ENCODE measurements at regions not wholly inside any gene's neighbourhood (a gene's known extent, or its start where the extent isn't known, plus 50 kb on each side); places are given as distances from the start of the nearest gene placed in this dataset.
"Not testable (repeated sequence)": the region's sequence is repeated elsewhere in the genome, so short reads cannot be mapped to it uniquely, and the experiment has no call there.

DNA sequence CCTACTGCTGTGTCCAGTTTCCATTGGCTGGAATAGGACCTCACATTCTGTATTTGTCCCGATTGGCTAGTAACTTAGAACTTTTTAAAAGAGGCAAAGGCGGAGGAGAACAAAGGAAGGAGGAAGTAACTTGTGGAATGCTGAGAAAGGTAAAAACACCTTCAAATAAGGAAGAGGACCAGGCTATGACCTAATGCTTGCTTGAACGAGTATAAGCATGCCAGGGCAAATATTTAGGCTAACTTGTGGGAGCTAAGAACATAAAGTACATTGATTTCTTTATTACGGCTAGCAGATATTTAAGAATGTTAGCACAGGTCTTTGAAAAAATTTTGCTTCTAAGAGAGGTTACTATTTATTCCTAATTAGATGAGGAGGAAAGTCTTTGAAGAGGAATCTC, 214.5 kb upstream of the CENPE start:
- not testable (repeated sequence) for DNase-seq

DNA sequence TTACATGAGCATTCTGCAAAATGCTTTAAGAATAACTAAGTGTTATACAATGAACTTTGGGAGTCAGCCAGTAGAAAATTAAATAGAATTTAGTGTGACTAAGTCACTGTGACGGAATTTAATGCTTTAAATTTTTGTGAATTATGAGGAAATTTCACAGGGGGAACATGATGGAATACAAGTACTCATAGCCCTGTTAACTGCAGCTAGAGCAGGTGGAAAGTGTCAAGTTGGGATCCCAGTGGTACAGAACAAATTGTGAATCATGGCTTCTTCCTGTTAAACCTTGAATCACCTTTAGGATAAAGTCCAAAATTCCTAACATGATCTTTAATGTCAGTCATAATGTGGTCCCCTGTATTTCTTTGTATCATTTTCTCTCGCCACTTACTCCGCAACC, 212.2 kb upstream of the CENPE start:
- no peak for DNase-seq

DNA sequence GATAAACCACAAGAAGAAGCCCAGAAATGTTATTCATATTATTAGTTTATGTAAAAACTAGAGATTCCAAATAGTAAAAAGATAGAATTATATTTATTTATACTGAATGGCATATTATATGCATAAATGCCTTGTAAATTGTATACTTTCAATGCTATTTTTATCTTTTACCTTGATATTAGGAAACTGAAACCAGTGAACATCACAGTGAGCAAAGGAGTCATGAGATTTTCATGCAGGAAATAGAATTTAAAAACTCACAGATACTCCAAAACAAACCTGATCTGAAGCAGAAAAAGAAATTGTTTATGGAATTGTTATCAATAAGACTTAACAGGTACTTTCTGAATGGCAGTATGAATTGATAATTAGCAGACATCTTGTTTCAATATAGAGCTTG, 207.3 kb upstream of the CENPE start:
- no peak for DNase-seq

DNA sequence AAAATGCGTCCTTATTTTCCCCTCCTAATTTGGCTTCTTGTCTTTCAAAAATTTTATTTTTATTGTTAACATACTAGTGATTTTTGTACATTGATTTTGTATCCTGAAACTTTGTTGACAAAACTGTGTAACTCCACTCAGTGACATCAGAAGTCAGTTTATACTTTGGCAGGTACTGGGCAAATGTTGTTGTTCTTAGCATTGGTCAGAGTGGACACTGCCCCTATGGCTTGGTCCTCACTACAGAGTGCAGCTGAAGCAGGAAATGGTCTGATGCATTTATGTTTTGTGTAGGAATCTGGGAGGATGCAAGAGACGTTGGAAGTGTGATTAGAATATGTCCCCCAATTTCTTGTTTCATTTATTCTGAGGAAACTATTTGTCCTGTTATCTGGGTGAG, 205.5 kb upstream of the CENPE start:
- DNase-seq: no peak

DNA sequence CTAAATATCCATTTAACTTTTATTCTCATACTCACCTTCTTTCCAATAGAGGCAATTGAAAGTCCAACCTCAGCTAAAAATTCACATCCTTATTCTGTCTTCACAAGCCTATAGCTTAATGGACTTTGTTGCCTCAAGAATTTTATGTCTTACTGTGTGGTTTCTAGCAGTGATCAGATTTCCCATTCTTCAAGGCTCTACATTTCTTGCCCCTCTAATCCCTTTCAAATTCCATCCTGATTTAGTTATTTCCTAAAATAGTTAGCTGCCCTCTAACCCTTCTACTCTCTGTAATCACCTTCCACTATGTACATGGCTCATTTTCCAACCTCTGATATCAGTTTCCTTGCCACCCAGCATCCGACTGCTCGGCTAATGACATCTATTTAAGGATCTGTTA, 204.1 kb upstream of the CENPE start:
- DNase-seq: no peak

DNA sequence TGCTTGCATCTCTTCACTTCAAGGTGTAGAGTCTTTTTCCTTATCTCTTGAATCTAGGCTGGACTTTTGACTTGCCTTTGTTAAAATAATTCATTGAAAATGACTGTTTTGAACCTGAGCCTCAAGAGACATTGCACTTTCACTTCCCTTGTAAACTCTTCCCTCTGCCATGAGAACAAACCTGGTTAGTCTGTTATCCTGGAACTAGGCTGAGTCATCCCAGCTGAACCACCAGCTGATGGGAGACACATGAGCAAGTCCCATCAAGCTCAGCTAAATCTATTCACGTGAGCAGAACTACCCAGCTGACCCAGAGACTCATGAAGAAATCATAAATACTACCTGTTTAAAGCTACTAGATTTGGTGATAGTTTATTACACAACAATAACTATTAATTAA, 202.3 kb upstream of the CENPE start:
- DNase-seq: no peak

DNA sequence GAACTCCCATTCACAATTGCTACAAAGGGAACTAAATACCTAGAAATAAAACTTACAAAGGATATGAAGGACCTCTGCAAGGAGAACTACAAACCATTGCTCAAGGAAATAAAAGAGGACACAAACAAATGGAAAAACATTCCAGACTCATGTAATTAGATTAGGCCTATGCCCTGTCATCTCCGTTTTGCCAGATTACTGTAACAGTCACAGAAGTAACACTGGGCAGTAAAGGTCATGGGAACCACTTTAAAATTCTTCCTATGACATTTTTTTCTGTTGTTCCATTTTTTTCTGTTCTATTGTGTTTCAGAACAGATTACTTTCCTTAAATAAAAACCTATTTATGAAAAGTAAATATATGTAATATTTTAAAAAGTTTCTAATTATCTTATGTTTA, 199.4 kb upstream of the CENPE start:
- no peak for DNase-seq

DNA sequence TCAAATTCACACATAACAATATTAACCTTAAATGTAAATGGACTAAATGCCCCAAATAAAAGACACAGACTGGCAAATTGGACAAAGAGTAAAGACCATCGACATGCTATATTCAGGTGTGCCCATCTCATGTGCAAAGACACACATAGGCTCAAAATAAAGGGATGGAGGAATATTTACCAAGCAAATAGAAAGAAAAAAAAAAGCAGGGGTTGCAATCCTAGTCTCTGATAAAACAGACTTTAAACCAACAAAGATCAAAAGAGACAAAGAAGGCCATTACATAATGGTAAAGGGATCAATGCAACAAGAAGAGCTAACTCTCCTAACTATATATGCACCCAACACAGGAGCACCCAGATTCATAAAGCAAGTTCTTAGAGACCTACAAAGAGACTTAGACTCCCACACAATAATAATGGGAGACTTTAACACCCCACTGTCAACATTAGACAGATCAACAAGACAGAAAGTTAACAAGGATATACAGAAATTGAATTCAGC, 189.4 kb upstream of the CENPE start:
- DNase-seq: not testable (repeated sequence)

DNA sequence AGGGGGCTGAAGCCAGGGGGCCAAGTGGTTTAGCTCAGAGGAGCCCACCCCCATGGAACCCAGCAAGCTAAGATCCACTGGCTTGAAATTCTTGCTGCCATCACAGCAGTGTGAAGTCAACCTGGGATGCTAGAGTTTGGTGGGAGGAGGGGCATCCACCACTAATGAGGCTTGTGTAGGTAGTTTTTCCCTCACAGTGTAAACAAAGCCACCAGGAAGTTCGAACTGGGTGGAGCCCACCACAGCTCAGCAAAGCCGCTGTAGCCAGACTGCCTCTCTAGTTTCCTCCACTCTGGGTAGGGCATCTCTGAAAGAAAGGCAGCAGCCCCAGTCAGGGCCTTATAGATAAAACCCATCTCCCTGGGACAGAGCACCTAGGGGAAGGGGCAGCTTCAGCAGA, 187.4 kb upstream of the CENPE start:
- DNase-seq: not testable (repeated sequence)

DNA sequence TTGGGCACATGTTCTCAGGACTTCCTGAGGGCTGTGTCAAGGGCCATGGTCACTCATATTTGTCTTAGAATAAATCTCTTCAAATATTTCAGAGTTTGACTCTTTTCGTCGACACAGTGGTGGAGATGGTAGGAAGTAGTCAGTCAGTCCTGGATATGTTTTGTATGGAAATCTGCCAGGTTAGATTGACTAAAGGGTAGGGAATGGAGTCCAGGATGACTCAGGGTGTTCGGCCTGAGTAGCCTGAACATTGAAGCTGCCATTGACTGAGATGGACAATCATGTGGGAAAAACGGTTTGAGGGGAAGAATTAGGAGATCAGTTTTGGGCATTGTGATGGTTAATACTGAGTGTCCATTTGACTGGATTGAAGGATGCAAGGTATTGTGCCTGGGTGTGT, 177.1 kb upstream of the CENPE start:
- no peak for DNase-seq

DNA sequence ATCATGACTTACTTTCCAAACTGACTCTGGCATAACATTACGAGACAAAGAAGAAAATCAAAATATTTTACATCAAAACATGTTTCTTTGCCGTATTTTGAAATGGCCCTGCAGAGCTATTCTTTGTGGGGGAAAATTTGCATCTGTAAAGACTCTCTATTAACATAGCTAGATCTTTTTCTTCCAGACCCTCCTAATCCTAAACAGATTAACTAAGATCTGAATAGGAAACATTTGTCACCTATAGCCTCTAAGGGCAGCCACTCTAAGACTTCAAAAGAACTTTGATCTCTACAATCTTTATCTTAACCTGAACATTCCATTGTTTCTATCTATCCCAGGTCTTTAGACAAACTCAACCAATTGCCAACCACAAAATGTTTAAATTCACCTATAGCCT, 176.6 kb upstream of the CENPE start:
- DNase-seq: no peak

DNA sequence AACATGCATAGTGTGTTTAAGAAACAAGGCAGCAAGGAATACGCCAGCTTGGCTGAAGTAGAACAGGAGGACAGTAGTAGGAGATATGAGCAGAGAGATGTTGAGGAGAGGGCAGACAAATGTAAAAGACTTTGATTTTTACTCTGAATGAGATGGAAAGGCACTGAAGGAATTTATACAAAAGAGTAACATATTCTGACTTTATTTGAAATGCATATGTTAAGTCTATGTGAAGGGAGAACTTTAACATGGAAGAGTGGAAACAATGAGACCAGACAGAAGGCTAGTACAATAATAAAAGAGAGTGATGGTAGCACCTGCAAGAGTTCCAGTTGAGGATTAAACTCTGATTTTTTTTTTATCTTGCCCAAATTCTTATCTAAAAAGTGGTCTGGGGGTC, 176.2 kb upstream of the CENPE start:
- no peak for DNase-seq

DNA sequence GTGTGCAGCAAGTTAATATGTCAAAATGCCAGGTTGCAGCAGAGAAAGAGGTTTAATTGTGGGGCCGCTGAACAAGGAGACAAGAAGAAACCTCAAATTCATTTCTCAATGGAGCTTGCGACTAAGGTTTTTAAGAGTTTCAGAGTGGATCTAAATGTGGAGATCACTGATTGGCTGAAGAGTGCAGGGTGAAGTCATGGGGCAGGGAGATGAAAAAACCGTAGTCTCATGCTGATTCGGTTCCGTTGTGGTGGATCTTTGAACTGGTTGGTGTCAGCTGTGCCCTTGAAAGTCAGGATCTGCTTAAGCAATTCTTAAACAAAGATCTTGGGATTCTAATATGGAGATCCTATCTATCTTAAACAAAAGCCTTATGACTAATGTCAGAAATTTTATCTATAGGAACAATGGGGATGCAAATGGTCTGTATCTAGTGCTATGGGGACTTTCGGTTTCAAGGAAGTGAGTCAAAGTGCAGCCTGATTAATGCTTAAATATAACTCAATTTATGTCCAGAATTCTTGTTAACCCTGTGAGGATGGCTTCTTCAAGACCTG, 173.9 kb upstream of the CENPE start:
- DNase-seq: no peak

DNA sequence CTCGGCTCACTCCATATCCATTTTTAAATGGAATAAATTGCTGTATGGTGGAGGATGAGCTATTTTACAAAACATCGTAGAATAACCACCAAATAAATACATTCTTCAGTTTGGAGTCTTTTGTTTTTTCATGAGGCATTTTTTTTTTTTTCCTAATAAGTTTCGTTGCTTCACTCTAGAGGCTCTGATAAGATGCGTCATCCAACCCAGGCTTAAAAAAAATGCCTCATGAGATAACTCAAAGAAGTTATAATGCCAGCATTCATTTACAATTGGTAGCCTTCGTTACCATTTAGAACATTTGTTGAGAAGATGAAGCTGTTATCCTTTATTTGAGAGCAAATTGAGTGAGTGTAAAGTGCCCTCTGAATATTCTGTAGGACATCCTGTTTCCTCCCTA, 172.2 kb upstream of the CENPE start:
- DNase-seq: no peak

DNA sequence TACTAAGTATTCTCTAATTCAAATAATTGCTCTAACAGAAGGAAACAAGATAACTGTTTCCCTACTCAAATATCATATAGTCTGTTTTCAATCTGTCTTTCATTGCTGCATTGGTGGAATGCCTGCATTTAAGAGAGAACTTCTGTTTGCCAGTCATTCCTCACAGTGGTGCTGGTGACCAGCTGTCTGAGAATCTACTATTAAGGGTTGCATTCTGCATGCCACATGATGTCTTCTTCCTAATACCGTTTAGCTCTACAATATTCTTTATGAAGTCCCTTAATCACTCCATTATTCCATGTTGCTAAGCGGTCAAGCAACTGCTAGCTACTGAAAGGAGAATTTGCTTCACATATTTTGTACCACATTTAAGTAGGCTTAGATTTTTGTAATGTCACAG, 167.1 kb upstream of the CENPE start:
- no peak for DNase-seq

DNA sequence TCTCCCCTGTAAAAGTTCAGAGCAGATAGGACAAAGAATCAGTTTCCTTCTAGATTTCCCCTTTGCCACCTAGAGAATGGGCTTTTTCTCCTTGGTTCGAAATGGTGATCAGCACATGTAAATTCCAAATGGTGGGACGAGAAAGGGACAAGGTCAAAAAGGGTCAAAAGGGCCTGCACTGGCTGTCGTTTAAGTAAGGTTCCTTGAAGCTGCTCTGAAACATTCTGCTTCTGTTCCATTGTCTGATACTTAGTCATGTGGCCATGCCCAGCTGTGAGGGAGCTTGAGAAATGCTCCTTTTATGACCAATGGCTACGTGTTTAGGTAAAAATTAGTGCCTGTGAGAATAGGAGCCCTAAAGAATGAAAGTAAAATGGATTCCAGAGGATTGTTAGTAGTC, 165.9 kb upstream of the CENPE start:
- DNase-seq: no peak

DNA sequence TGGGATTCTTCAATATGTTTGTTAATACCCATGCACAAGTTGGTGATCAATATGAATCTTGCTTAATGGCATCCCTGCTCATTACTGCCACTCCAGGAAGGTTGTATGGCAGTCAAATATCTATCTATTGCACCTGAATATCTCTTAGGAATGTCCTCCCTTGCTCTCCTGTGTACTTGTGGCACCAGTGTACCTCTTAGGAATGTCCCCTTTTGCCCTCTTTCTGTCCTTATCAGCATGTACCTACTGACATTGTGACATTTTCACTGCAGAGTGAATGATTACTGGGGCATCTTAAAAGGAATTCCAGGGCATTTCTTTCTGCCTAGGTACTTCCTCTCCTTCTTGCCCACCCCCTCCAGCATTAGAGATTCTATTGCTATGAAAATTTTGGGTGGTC, 163.8 kb upstream of the CENPE start:
- DNase-seq: no peak

DNA sequence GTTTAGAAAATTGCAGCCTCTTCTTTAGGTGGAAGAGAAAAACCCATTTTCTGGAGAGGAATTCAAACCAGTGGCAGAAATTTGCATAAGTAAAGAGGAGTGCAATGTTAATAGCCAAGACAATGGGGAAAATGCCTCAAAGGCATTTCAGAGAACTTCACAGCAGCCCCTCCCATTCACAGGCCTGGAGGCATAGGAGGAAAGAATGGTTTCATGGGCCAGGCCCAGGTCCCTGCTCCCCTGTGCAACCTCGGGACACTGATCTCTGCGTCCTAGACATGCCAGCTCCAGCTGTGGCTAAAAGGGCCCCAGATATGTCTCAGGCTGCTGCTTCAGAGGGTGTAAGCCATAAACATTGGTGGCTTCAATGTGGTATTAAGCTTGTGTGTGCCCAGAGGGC, 161.8 kb upstream of the CENPE start:
- no peak for DNase-seq

DNA sequence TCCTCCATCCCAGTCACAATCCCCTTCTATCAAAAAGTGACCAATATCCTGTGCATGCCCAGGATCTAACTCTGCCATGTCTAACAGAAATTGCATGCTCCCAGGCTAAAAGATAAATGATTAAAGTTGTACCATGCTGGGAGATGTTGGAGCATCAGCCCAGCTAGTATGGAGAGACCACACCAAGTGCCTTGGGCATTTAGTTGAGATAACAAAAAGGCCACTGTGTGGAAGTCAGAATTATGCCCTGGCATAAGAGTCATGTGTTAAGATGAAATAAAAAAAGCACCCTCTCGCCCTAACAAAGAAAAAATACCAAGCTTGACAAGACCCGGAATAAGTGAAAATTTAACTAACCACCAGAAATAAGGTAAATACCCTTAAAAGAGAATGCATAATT, 155.9 kb upstream of the CENPE start:
- no peak for DNase-seq

DNA sequence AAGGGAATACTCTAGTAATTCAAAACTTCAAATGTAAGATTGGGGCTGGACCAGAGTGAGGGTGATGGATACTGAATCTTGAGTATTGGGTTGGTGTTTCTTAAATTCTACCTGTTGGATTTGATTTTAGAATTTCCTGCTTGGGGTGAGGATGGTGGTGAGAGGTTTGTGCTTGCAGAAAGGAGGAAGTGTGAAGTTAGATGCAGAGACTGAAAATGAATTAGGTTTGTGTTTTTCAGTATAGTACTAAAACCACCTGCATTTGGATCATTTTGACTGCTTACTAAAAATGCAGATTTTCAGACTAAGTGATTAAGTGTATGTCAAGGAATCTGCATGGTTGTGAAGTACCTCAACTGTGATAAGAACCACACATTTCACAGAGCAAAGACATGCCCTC, 131.5 kb upstream of the CENPE start:
- DNase-seq: no peak

DNA sequence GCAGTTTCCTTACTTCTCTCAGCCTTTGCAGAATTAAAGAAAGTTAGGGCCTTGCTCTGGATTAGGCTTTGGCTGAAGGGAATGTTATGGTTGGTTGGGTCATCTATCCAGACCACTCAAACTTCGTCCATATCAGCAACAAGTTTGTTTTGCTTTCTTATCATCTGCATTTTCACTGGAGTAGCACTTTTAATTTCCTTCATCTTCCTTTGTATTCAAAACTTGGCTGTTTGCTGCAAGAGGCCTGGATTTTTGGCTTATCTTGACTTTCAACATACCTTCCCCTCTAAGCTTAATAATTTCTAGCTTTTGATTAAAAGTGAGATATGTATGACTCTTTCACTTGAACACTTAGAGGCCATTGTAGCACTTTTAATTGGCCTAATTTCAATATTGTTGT, 126.7 kb upstream of the CENPE start:
- DNase-seq: no peak

DNA sequence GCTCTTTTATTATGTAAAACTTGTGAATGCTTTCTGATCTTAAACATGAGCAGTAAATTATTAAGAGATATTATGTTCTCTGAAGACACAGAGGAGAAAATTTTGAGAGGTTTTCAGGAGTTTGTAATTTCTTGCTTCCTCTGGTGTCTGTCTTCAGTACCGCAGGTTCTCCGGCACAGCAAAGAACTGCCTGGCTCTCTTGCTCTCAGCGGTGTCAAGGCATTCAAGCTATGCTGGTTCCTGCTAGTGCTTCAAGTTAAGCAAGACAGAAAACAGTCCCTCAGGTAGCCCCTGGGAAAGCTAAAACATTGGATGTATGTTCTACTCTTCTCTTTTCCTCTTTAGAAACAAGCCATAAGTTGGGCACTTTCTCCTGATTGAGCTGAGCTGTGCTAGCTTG, 120.2 kb upstream of the CENPE start:
- no peak for DNase-seq

DNA sequence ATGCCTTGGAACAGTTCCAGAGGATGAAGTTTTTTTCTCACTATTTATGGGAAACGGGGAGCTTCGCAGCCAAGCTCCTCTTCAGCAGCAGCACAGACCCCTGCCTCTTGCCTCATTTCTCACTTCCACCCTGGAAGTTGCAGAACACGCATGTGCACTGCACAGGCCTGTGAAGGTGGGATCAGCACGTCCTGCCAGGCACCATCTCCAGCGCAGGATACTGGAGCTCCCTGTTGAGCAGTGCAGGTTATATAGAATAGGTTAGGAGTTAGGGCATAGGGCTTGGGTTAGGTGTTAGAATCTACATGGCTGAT, 110.1 kb upstream of the CENPE start:
- no peak for DNase-seq

DNA sequence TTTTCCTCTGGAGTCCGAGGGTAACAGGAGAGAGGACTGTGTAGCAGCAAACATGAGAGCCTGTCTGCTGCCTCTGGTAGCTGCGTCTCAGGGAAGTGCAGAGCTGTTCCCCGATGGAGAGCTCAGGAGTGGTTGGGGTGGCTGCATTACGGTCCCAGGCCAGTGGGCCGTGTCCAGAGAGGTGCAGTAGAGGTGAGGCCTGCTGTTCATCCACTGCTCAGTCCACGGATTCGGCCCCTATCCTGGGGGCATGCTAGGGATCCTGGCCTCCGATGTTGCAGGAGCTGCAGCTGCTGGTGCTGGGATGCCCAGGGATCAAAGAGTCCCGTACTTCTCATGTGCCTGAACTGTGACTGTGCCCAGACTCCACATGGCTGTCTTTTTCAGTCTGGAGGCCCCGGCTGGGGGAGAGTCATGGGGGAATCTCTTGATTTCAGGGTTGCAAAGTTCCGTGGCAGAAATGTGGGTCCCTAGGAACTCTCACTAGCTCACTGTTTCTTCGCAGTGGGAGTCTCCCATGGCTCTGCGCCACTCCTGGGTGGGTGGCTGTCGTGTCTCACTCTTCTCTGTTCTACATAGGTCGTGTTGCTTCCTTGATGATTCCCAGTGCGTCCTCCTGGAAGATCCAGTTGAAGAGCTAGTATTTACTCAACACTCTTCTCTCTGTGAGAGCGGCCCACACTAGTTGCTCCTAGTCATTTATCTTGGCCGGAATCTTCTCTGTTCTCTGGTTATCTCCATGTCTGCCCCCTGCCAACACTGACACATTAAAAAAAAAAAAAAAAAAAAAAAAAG, 109.5 kb upstream of the CENPE start:
- DNase-seq: peak in 1 of 2 experiments; percentile 31

DNA sequence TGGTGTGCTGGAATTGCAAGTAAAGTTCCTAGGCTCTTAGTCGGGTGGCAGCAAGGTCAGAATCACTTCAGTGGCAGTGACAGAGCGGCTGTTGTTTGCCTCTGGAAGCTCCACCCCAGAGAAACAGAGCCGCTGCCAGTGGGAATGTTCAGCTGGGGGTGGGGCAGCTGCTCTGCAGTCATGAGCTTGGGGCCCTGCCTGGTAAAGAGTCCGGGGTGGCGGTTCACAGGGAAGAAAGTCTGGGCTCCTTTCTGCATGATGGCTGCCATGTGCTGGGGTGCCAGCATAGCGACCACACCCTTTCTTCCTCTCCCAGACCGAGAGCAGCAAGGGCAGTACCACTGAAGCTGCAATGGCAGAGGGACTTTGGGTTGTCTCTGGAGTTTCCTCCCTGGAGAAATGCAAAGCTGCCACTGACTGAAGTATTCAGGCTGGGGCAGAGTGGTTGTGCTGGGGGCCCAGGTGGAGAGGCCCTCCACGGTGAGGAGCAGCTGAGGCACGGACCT, 108.8 kb upstream of the CENPE start:
- peak; percentile 25 to 60 for DNase-seq
